Activated CD4-positive, alpha-beta T cell treated with anti-CD3 and anti-CD28 coated beads for 48 hours (primary cell): ENCODE measurements at regions not wholly inside any gene's neighbourhood (a gene's known extent, or its start where the extent isn't known, plus 50 kb on each side); places are given as distances from the start of the nearest gene placed in this dataset.
"Not testable (repeated sequence)": the region's sequence is repeated elsewhere in the genome, so short reads cannot be mapped to it uniquely, and the experiment has no call there.

ENCODE experiments used
- DNase-seq: peaks from one replicate; pipeline ENCODE4 v3.0.0-alpha.2; 2020

GRCh38 chr13:75175575-75175974 lies 306.4 kb downstream of the TBC1D4 start:
- no peak for DNase-seq

- not testable (repeated sequence) for DNase-seq
Measured at GRCh38 chr13:75175097-75175496, 306.9 kb downstream of the TBC1D4 start.

- DNase-seq = no peak
Measured at GRCh38 chr13:75174481-75174880, 307.5 kb downstream of the TBC1D4 start.

- no peak for DNase-seq
Measured at GRCh38 chr13:75173457-75174356, 308.3 kb downstream of the TBC1D4 start.

GRCh38 chr13:75170311-75170710 lies 311.7 kb downstream of the TBC1D4 start:
- DNase-seq = no peak

- DNase-seq = no peak
Measured at GRCh38 chr13:75165543-75166230, 316.3 kb downstream of the TBC1D4 start.

- DNase-seq = no peak
Measured at GRCh38 chr13:75161804-75162203, 320.2 kb downstream of the TBC1D4 start.

GRCh38 chr13:75160984-75161383 lies 321.0 kb downstream of the TBC1D4 start:
- DNase-seq = no peak

GRCh38 chr13:75154331-75154730 lies 327.6 kb downstream of the TBC1D4 start:
- DNase-seq = no peak

- DNase-seq = no peak
Measured at GRCh38 chr13:75153834-75154233, 328.1 kb downstream of the TBC1D4 start.

GRCh38 chr13:75153386-75153785 lies 328.6 kb downstream of the TBC1D4 start:
- no peak for DNase-seq

- DNase-seq = no peak
Measured at GRCh38 chr13:75151081-75151643, 330.8 kb downstream of the TBC1D4 start.

- DNase-seq = no peak
Measured at GRCh38 chr13:75149776-75150175, 332.2 kb downstream of the TBC1D4 start.

- DNase-seq = no peak
Measured at GRCh38 chr13:75147946-75148345, 334.0 kb downstream of the TBC1D4 start.

- no peak for DNase-seq
Measured at GRCh38 chr13:75146436-75146835, 335.5 kb downstream of the TBC1D4 start.

GRCh38 chr13:75145927-75146326 lies 336.0 kb downstream of the TBC1D4 start:
- DNase-seq = no peak

GRCh38 chr13:75139291-75139690 lies 342.7 kb downstream of the TBC1D4 start:
- no peak for DNase-seq

GRCh38 chr13:75137911-75138571 lies 343.9 kb downstream of the TBC1D4 start:
- DNase-seq = no peak

GRCh38 chr13:75136151-75136550 lies 345.8 kb downstream of the TBC1D4 start:
- no peak for DNase-seq

- no peak for DNase-seq
Measured at GRCh38 chr13:75135325-75135825, 346.6 kb downstream of the TBC1D4 start.

- no peak for DNase-seq
Measured at GRCh38 chr13:75132701-75133695, 349.0 kb downstream of the TBC1D4 start.

- no peak for DNase-seq
Measured at GRCh38 chr13:75129331-75129730, 352.6 kb downstream of the TBC1D4 start.
